LNCAP (cell line): ENCODE measurements at regions not wholly inside any gene's neighbourhood (a gene's known extent, or its start where the extent isn't known, plus 50 kb on each side); places are given as distances from the start of the nearest gene placed in this dataset.

Source experiments
- CTCF ChIP-seq: fragments of 450-650 bp; IDR thresholded peaks from 2 replicates; pipeline ENCODE4 v1.5.1; 2017; ENCODE audit warnings: mild to moderate bottlenecking

GRCh38 chr1:186512698-186513457, 52.0 kb upstream of the PDC start:
- no peak for TF ChIP-seq CTCF

GRCh38 chr1:186511761-186512637, 51.1 kb upstream of the PDC start:
- no peak for TF ChIP-seq CTCF
